IMR-90 (cell line): ENCODE measurements at regions not wholly inside any gene's neighbourhood (a gene's known extent, or its start where the extent isn't known, plus 50 kb on each side); places are given as distances from the start of the nearest gene placed in this dataset.

ENCODE experiments used
- CTCF ChIP-seq: conservative IDR thresholded peaks from 2 replicates; pipeline ENCODE4 v1.5.1; 2012; ENCODE audit warnings: mild to moderate bottlenecking, low read depth, low read length, improper control_type of control experiment
- MAZ ChIP-seq: IDR thresholded peaks from 2 replicates; pipeline ENCODE4 v1.6.1; 2012; ENCODE audit warnings: low read depth, mild to moderate bottlenecking, low read length, improper control_type of control experiment, moderate library complexity, borderline replicate concordance
- POLR2A ChIP-seq: IDR thresholded peaks from 2 replicates; pipeline ENCODE4 v1.6.1; 2012; ENCODE audit warnings: mild to moderate bottlenecking, low read depth, low read length
- RAD21 ChIP-seq: IDR thresholded peaks from 2 replicates; pipeline ENCODE4 v1.6.1; 2012; ENCODE audit warnings: low read length, improper control_type of control experiment
- RCOR1 ChIP-seq: IDR thresholded peaks from 2 replicates; pipeline ENCODE4 v1.6.1; 2012; ENCODE audit warnings: mild to moderate bottlenecking, low read length, improper control_type of control experiment; ENCODE audit not compliant: insufficient replicate concordance
- SMC3 ChIP-seq: fragments of 150-350 bp; IDR thresholded peaks from 2 replicates; pipeline ENCODE4 v1.6.1; 2016; ENCODE audit warnings: low read depth, mild to moderate bottlenecking, antibody characterized with exemption, low read length, moderate library complexity
- USF2 ChIP-seq: fragments of 150-350 bp; IDR thresholded peaks from 2 replicates; pipeline ENCODE4 v1.6.1; 2017; ENCODE audit warnings: mild to moderate bottlenecking, antibody characterized with exemption, low read length, low read depth

- TF ChIP-seq CTCF (no peak), USF2 (no peak), SMC3 (no peak), RAD21 (no peak), RCOR1 (no peak), MAZ (no peak), POLR2A (no peak)
Measured at GRCh38 chr9:79357616-79358015, 214.1 kb upstream of the TLE4 start.
